ENCODE measurements at regions not wholly inside any gene's neighbourhood (a gene's known extent, or its start where the extent isn't known, plus 50 kb on each side); places are given as distances from the start of the nearest gene placed in this dataset.

GRCh38 chr14:26137161-26137560, 460.7 kb downstream of the NOVA1 start:
- in situ Hi-C loops (cut with MboI; ENCODE audit: low sequenced_read_pairs), result no loop called here

GRCh38 chr14:26132061-26132645, 465.7 kb downstream of the NOVA1 start:
- in situ Hi-C loops (cut with MboI; ENCODE audit: low sequenced_read_pairs), result no loop called here

GRCh38 chr14:26130690-26131089, 467.1 kb downstream of the NOVA1 start:
- in situ Hi-C loops (cut with MboI; ENCODE audit: low sequenced_read_pairs), result no loop called here

GRCh38 chr14:26128931-26129671, 468.7 kb downstream of the NOVA1 start:
- in situ Hi-C loops (cut with MboI; ENCODE audit: low sequenced_read_pairs), result no loop called here

- in situ Hi-C loops (cut with MboI; ENCODE audit: low sequenced_read_pairs), result no loop called here
These were observed 472.9 kb downstream of the NOVA1 start for GRCh38 chr14:26124896-26125438.

GRCh38 chr14:26123459-26123858, 474.4 kb downstream of the NOVA1 start:
- in situ Hi-C loops (cut with MboI; ENCODE audit: low sequenced_read_pairs), result no loop called here

- in situ Hi-C loops (cut with MboI; ENCODE audit: low sequenced_read_pairs), result no loop called here
These were observed 476.7 kb downstream of the NOVA1 start for GRCh38 chr14:26121181-26121580.

GRCh38 chr14:26113911-26114640, 483.8 kb downstream of the NOVA1 start:
- in situ Hi-C loops (cut with MboI; ENCODE audit: low sequenced_read_pairs), result no loop called here

GRCh38 chr14:26104717-26105116, 493.1 kb downstream of the NOVA1 start:
- in situ Hi-C loops (cut with MboI; ENCODE audit: low sequenced_read_pairs), result no loop called here

GRCh38 chr14:26097852-26098251, 500.0 kb downstream of the NOVA1 start:
- in situ Hi-C loops (cut with MboI; ENCODE audit: low sequenced_read_pairs), result no loop called here

- in situ Hi-C loops (cut with MboI; ENCODE audit: low sequenced_read_pairs), result no loop called here
These were observed 509.6 kb downstream of the NOVA1 start for GRCh38 chr14:26088275-26088674.

GRCh38 chr14:26081043-26081442, 516.8 kb downstream of the NOVA1 start:
- in situ Hi-C loops (cut with MboI; ENCODE audit: low sequenced_read_pairs), result no loop called here

- in situ Hi-C loops (cut with MboI; ENCODE audit: low sequenced_read_pairs), result no loop called here
These were observed 519.3 kb downstream of the NOVA1 start for GRCh38 chr14:26078561-26078960.

GRCh38 chr14:26074892-26075291, 522.9 kb downstream of the NOVA1 start:
- in situ Hi-C loops (cut with MboI; ENCODE audit: low sequenced_read_pairs), result no loop called here

GRCh38 chr14:26070443-26070842, 527.4 kb downstream of the NOVA1 start:
- in situ Hi-C loops (cut with MboI; ENCODE audit: low sequenced_read_pairs), result no loop called here

GRCh38 chr14:26067786-26068459, 529.9 kb downstream of the NOVA1 start:
- in situ Hi-C loops (cut with MboI; ENCODE audit: low sequenced_read_pairs), result no loop called here

- in situ Hi-C loops (cut with MboI; ENCODE audit: low sequenced_read_pairs), result no loop called here
These were observed 530.5 kb downstream of the NOVA1 start for GRCh38 chr14:26067341-26067740.

- in situ Hi-C loops (cut with MboI; ENCODE audit: low sequenced_read_pairs), result no loop called here
These were observed 541.7 kb downstream of the NOVA1 start for GRCh38 chr14:26056036-26056616.

GRCh38 chr14:26032348-26032747, 565.5 kb downstream of the NOVA1 start:
- in situ Hi-C loops (cut with MboI; ENCODE audit: low sequenced_read_pairs), result no loop called here

GRCh38 chr14:26026384-26026783, 571.4 kb downstream of the NOVA1 start:
- in situ Hi-C loops (cut with MboI; ENCODE audit: low sequenced_read_pairs), result no loop called here

GRCh38 chr14:26023967-26024366, 573.9 kb downstream of the NOVA1 start:
- in situ Hi-C loops (cut with MboI; ENCODE audit: low sequenced_read_pairs), result no loop called here

All from HL-60/S4 treated with phorbol 12-myristate 13-acetate at 8.2 ng/mL for 4 days and 3 days (cell line).